ENCODE measurements at regions not wholly inside any gene's neighbourhood (a gene's known extent, or its start where the extent isn't known, plus 50 kb on each side); places are given as distances from the start of the nearest gene placed in this dataset.

DNA sequence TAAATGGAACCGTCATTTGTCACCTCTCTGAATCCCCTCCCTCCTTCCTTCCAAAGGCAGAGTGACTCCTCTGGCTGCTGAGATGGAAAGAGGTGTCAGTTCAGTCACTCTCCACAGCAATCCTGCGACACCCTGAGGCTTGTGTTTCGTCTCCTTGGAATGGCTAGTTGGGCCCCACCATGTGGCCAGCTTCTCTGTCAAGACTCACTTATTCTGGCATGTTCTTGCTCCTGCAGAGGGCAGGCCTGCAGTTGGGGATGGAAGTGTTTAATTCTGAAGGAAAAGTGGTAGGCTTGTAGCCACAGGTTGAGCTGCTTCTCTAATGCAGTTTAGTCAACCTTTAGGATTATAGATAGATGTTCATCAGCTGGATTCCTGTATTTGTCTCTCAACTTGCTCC is 149.6 kb downstream of the LMO4 start:
- Histone ChIP-seq H3K4me1 (ENCODE audit: insufficient read depth, low read length, severe bottlenecking) (no peaks in the 10 kb centered on the region), H4K20me1 (ENCODE audit: insufficient read depth, low read length) (no peaks in the 10 kb centered on the region), H3K9ac (ENCODE audit: low read length) (no peak overlapping the region), H3K79me2 (ENCODE audit: insufficient read depth, low read length) (no peaks in the 10 kb centered on the region), H3F3A (ENCODE audit: insufficient read depth, low read length) (no peaks in the 10 kb centered on the region), H3K27ac (ENCODE audit: low read depth, low read length, poor library complexity, severe bottlenecking) (no peak overlapping the region), H3K4me3 (ENCODE audit: low read depth, low read length, poor library complexity, severe bottlenecking) (no peak overlapping the region), H3K9me2 (ENCODE audit: low read depth, low read length) (no peaks in the 10 kb centered on the region), H3K27me3 (ENCODE audit: insufficient read depth, low read length) (no peaks in the 10 kb centered on the region), H2AFZ (ENCODE audit: low read length) (no peak overlapping the region), H3K4me2 (ENCODE audit: low read length) (no peak overlapping the region), H3K36me3 (ENCODE audit: insufficient read depth, low read length) (no peaks in the 10 kb centered on the region), H3K9me3 (ENCODE audit: low read length) (no peaks in the 10 kb centered on the region)
- TF ChIP-seq, protein P1, sequence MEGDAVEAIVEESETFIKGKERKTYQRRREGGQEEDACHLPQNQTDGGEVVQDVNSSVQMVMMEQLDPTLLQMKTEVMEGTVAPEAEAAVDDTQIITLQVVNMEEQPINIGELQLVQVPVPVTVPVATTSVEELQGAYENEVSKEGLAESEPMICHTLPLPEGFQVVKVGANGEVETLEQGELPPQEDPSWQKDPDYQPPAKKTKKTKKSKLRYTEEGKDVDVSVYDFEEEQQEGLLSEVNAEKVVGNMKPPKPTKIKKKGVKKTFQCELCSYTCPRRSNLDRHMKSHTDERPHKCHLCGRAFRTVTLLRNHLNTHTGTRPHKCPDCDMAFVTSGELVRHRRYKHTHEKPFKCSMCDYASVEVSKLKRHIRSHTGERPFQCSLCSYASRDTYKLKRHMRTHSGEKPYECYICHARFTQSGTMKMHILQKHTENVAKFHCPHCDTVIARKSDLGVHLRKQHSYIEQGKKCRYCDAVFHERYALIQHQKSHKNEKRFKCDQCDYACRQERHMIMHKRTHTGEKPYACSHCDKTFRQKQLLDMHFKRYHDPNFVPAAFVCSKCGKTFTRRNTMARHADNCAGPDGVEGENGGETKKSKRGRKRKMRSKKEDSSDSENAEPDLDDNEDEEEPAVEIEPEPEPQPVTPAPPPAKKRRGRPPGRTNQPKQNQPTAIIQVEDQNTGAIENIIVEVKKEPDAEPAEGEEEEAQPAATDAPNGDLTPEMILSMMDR (IDR thresholded peaks at IDR 0.05; ENCODE audit: low read length), result no peak
- TF ChIP-seq EZH2 (IDR thresholded peaks at IDR 0.05; ENCODE audit: borderline replicate concordance, low read length), result no peak

DNA sequence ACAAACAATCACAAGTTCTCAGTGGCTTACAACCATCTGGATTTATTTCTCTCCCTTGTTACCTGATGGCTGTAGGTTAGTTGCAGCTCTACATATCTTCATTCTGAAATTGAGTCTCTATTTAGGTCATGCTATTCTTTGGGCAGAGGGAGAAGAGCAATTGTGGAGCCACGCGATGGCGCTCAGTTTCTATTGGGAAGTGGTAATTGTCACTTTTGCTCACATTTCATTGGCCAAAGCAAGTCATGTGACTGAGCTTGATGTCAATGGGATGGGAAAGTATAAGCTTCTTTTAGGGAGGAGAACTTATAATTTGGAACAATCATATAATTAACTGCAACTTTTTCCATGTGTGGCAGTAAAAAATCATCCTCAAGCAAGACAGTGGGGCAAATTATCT is 166.5 kb downstream of the LMO4 start:
- TF ChIP-seq, protein P1 (IDR thresholded peaks at IDR 0.05; ENCODE audit: low read length), result peak; percentile 57
- no peak for TF ChIP-seq EZH2 (IDR thresholded peaks at IDR 0.05; ENCODE audit: borderline replicate concordance, low read length)
- Histone ChIP-seq H3K27me3 (ENCODE audit: insufficient read depth, low read length) (no peaks in the 10 kb centered on the region), H3K9me3 (ENCODE audit: low read length) (no peaks in the 10 kb centered on the region), H3K79me2 (ENCODE audit: insufficient read depth, low read length) (no peaks in the 10 kb centered on the region), H3K36me3 (ENCODE audit: insufficient read depth, low read length) (no peaks in the 10 kb centered on the region), H4K20me1 (ENCODE audit: insufficient read depth, low read length) (no peaks in the 10 kb centered on the region), H2AFZ (ENCODE audit: low read length) (no peak overlapping the region), H3K4me2 (ENCODE audit: low read length) (no peak overlapping the region), H3K9me2 (ENCODE audit: low read depth, low read length) (no peaks in the 10 kb centered on the region), H3F3A (ENCODE audit: insufficient read depth, low read length) (no peaks in the 10 kb centered on the region), H3K4me1 (ENCODE audit: insufficient read depth, low read length, severe bottlenecking) (peaks cover 35% of the 10 kb centered on the region), H3K27ac (ENCODE audit: low read depth, low read length, poor library complexity, severe bottlenecking) (no peak overlapping the region), H3K9ac (ENCODE audit: low read length) (no peak overlapping the region), H3K4me3 (ENCODE audit: low read depth, low read length, poor library complexity, severe bottlenecking) (no peak overlapping the region)

DNA sequence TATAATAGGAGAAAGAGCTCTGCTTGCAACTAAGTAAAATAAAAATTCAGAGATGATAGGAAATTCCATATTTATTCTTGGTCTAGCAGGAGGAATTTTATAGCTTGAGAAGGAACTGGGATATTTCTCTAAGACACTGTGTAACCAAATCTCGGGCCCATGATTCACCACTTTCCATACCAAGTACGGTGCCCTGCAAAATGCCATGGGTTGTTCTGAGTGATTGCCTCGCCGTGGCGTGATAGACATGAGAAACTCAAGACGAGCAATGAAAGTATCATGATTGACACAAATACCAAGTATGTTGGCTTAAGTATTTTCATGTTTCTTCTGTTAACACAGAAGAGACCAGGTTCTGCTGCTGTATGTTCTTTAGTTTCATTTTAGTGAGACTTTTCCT is 167.2 kb downstream of the LMO4 start:
- Histone ChIP-seq H3K79me2 (ENCODE audit: insufficient read depth, low read length) (no peaks in the 10 kb centered on the region), H3K27me3 (ENCODE audit: insufficient read depth, low read length) (no peaks in the 10 kb centered on the region), H3K4me1 (ENCODE audit: insufficient read depth, low read length, severe bottlenecking) (peaks cover 35% of the 10 kb centered on the region), H3K27ac (ENCODE audit: low read depth, low read length, poor library complexity, severe bottlenecking) (no peak overlapping the region), H3K4me3 (ENCODE audit: low read depth, low read length, poor library complexity, severe bottlenecking) (no peak overlapping the region), H3K9me2 (ENCODE audit: low read depth, low read length) (no peaks in the 10 kb centered on the region), H4K20me1 (ENCODE audit: insufficient read depth, low read length) (no peaks in the 10 kb centered on the region), H3K9me3 (ENCODE audit: low read length) (no peaks in the 10 kb centered on the region), H3K36me3 (ENCODE audit: insufficient read depth, low read length) (no peaks in the 10 kb centered on the region), H3K9ac (ENCODE audit: low read length) (no peak overlapping the region), H2AFZ (ENCODE audit: low read length) (no peak overlapping the region), H3F3A (ENCODE audit: insufficient read depth, low read length) (no peaks in the 10 kb centered on the region), H3K4me2 (ENCODE audit: low read length) (no peak overlapping the region)
- TF ChIP-seq EZH2 (IDR thresholded peaks at IDR 0.05; ENCODE audit: borderline replicate concordance, low read length), result no peak
- TF ChIP-seq, protein P1 (IDR thresholded peaks at IDR 0.05; ENCODE audit: low read length), result no peak

Data from OCI-LY1 (cell line).